ENCODE measurements at regions not wholly inside any gene's neighbourhood (a gene's known extent, or its start where the extent isn't known, plus 50 kb on each side); places are given as distances from the start of the nearest gene placed in this dataset.

DNA sequence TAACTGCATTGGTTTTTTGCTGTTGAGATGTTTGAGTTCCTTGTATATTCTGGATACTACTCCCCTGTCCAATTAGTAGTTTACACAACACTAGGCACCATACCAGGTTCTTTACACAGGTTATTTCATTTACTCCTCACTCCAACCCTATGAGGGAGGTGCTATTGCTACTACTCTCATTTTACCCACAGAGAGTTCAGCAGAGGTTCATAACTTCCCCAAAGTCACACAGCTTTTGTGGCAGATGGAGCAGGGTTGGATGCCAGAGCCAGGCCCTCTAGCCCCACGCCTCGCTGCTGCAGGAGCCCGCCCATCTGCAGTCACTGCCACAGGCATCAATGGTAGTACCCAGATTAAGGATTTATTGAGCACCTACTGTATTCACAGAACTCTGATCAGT, 61.7 kb upstream of the MAP3K4 start:
- in situ Hi-C loops (cut with MboI; ENCODE audit: low pct_unique_long_range_greater_than_20kb, low sequenced_read_pairs, unreplicated experiment) = loop anchor here (5.0 to 25.0 kb wide), 2 partner anchors 168 to 442 kb away; no protein-coding TSS in a partner anchor
- TF ChIP-seq, protein P1, sequence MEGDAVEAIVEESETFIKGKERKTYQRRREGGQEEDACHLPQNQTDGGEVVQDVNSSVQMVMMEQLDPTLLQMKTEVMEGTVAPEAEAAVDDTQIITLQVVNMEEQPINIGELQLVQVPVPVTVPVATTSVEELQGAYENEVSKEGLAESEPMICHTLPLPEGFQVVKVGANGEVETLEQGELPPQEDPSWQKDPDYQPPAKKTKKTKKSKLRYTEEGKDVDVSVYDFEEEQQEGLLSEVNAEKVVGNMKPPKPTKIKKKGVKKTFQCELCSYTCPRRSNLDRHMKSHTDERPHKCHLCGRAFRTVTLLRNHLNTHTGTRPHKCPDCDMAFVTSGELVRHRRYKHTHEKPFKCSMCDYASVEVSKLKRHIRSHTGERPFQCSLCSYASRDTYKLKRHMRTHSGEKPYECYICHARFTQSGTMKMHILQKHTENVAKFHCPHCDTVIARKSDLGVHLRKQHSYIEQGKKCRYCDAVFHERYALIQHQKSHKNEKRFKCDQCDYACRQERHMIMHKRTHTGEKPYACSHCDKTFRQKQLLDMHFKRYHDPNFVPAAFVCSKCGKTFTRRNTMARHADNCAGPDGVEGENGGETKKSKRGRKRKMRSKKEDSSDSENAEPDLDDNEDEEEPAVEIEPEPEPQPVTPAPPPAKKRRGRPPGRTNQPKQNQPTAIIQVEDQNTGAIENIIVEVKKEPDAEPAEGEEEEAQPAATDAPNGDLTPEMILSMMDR (IDR thresholded peaks at IDR 0.05; ENCODE audit: extremely low read depth, insufficient read depth, missing control alignments) = no peak

DNA sequence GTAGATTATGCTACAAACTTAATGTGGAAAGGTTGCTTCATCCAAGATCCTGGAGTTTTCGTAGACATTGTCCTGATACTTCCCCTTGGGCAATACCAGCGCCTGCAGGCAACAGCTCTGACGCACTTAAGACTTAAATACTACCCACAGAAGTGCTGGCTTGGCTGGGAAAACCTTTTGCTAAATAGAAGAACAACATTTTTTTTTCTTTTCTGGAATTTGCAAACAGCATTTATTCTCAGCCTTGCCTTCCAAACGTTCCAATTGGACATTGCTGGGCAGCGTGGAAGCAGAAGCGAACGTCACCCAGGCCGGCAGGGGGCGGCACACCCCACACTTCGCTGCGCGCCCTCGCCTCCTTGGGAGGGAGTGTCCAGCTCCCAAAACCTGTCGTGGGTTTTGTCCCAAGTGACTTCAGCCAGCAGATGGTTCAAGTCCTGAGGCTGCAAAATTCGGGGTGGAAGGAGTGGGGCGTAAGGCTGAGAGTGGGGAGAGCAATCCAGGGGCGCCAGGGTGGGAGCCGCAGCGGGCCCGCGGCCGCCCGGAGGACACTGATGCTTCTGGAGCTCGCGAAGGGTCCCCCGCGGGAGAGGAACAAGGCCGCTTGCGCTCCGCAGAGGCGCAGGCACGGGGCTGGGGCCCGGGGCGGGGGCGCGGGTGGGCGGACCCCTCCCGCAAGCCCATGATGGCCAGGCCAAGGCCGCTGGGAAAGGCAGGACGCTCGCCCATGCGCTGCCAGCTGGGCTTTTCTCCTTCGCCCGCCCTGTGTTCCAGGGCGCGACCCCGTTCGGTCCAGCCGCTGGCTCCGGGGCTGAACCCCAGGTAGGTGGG, 60.8 kb upstream of the MAP3K4 start:
- in situ Hi-C loops (cut with MboI; ENCODE audit: low pct_unique_long_range_greater_than_20kb, low sequenced_read_pairs, unreplicated experiment) = loop anchor here (5.0 to 25.0 kb wide), 2 partner anchors 168 to 442 kb away; no protein-coding TSS in a partner anchor
- TF ChIP-seq, protein P1 (IDR thresholded peaks at IDR 0.05; ENCODE audit: extremely low read depth, insufficient read depth, missing control alignments) = peak; percentile 95
- peak; percentile 85 for DNase-seq (ENCODE audit: low spot score)

More for the DNA sequence above, 61.7 kb upstream of the MAP3K4 start:
- DNase-seq (ENCODE audit: low spot score) = no peak

DNA sequence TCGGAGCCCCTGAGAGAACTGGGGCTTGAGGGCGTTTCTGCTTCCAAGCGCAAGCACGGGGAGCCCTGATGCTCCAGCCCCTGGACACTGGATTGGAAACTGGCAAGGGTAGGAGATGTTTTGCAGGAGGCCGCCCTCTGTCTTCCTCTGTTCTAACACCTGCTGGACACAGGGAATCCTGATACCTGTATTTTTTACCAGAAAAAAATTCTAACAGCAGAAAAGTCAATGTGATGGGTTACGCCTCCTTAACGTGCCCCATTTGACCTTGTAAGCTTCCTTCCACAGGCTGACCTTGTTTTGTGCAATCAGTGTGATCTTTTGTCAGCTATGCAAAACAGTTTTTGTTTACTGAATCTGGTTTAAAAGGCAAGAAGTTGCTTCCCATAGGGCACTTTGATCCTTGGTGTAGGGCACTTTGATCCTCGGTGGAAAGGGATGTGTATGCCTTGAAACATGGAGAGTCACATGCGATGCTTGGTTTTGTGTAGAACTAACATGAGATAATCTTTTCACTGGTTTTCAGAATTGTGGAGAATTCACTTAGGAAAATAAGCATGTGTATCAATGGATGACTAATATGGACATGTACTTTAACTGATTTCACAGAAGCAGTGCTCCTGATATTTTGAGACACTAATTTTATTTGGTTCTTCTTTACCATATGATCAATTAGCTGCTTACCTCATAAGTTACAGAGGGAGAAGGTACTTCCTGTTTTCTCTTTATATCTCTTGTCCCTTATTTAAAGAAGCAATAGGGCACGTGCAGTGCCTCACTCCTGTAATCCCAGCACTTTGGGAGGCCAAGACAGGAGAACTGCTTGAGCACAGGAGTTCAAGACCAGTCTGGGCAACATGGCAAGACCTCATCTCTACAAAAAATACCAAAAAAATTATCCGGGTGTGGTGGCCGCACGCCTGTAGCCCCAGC, 59.9 kb upstream of the MAP3K4 start:
- peak; percentile 23 for DNase-seq (ENCODE audit: low spot score)
- in situ Hi-C loops (cut with MboI; ENCODE audit: low pct_unique_long_range_greater_than_20kb, low sequenced_read_pairs, unreplicated experiment) = loop anchor here (5.0 to 25.0 kb wide), 2 partner anchors 169 to 441 kb away; no protein-coding TSS in a partner anchor
- TF ChIP-seq, protein P1 (IDR thresholded peaks at IDR 0.05; ENCODE audit: extremely low read depth, insufficient read depth, missing control alignments) = no peak

DNA sequence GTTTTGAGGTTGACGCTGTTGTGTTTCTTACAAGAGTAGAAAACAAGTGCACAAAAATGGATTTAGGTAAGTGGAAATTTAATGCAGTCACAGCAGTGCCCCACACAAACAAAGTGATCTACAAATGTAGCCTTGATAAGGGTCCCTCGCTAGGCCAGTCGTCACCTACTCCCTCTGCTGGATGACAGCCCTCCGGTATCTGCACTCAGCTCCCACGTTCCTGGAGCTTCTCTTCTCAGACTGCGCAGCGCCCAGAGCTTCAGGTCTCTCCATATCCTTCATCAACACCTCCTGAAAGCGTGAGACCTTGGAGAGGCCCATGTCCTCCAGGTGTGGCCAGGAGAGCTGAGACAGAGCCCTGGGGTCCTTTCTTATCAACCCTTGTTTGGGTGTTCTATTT, 58.3 kb upstream of the MAP3K4 start:
- DNase-seq (ENCODE audit: low spot score) = no peak
- TF ChIP-seq, protein P1 (IDR thresholded peaks at IDR 0.05; ENCODE audit: extremely low read depth, insufficient read depth, missing control alignments) = no peak
- in situ Hi-C loops (cut with MboI; ENCODE audit: low pct_unique_long_range_greater_than_20kb, low sequenced_read_pairs, unreplicated experiment) = loop anchor here (5.0 to 25.0 kb wide), 2 partner anchors 171 to 439 kb away; no protein-coding TSS in a partner anchor

DNA sequence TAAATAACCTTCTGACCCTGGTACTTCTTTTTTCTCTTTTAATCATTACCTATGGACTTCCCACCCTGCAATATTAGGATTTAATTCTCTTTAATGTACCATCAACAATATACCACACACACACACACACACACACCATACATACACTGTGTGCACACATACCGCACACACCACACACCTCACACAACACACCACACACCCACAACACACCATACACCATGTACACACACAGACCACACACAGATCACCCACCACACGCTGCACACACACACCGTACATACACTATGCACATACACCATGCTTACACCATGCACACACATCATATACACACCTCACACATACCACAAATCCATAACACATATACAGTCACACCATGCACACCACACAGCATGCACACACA, 57.4 kb upstream of the MAP3K4 start:
- TF ChIP-seq, protein P1 (IDR thresholded peaks at IDR 0.05; ENCODE audit: extremely low read depth, insufficient read depth, missing control alignments) = no peak
- in situ Hi-C loops (cut with MboI; ENCODE audit: low pct_unique_long_range_greater_than_20kb, low sequenced_read_pairs, unreplicated experiment) = loop anchor here (5.0 to 25.0 kb wide), 2 partner anchors 172 to 438 kb away; no protein-coding TSS in a partner anchor
- no peak for DNase-seq (ENCODE audit: low spot score)

DNA sequence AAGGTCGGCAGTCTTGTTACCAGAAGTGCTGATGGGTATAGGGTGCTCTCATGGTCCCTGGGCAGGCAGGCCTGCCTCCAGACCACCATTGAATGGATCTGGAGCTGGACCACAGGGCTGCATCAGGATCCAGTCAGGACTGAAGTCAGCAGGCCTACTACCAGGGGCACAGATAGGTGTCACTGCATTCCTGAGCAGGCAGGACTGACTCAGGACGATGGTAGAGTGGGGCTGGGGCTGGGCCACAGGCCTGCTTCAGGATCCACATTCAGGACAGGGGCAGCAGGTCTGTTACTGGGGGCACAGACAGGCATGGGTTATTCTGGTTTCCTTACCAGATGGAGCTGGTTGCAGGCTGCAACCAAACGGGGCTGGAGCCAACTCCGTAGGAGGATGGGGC, 51.4 kb upstream of the MAP3K4 start:
- in situ Hi-C loops (cut with MboI; ENCODE audit: low pct_unique_long_range_greater_than_20kb, low sequenced_read_pairs, unreplicated experiment) = loop anchor here (25.0 kb wide), 1 partner anchor 178 kb away; no protein-coding TSS in a partner anchor
- TF ChIP-seq, protein P1 (IDR thresholded peaks at IDR 0.05; ENCODE audit: extremely low read depth, insufficient read depth, missing control alignments) = no peak
- no peak for DNase-seq (ENCODE audit: low spot score)
